ENCODE measurements at regions not wholly inside any gene's neighbourhood (a gene's known extent, or its start where the extent isn't known, plus 50 kb on each side); places are given as distances from the start of the nearest gene placed in this dataset.

DNA sequence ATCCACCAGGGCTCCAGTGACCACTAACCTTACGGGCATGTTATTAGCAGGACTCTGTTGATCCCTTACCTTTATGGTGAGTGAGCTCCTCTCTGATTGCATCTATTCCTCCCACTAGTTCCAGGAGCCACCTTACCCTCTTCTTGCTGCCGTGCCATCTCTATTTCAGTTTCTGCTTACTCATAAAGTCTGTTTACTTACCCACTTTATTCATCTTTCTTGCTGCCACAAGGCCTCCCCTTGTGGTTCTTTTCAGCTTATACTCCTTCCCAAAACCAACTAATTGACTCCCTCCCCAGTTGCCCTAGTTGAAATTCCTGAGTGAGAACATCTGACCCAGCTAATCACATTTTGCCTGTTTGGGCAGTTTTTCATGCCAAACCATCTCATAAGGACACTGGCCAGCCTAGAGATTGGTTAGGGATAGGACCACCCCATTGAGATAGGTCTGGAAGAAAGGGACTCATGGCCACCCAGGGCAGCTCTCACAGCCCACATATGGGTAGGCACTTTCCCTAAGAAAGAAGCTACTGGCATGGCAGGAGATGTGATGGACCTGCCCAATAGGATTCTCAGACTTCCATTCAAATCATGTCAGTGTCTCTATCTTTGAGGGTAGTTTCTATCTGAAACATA lies 412.7 kb downstream of the EFNA5 start:
- no peak for DNase-seq

DNA sequence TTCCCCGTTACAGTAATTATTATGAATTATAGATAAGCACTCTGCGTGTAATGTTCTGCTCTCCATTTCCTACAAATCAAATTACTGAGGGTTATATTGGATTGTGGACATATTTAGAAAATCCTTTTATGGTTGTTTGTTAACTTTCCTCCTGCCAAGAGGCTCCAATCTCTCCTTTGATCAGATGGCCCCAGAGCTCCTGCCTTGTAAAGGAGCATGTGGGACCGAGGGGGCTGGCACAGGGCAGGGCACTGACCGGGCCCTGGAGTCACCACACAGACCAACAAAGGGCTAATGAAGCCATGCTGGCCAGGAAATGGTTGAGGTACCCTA lies 415.9 kb downstream of the EFNA5 start:
- DNase-seq = no peak

DNA sequence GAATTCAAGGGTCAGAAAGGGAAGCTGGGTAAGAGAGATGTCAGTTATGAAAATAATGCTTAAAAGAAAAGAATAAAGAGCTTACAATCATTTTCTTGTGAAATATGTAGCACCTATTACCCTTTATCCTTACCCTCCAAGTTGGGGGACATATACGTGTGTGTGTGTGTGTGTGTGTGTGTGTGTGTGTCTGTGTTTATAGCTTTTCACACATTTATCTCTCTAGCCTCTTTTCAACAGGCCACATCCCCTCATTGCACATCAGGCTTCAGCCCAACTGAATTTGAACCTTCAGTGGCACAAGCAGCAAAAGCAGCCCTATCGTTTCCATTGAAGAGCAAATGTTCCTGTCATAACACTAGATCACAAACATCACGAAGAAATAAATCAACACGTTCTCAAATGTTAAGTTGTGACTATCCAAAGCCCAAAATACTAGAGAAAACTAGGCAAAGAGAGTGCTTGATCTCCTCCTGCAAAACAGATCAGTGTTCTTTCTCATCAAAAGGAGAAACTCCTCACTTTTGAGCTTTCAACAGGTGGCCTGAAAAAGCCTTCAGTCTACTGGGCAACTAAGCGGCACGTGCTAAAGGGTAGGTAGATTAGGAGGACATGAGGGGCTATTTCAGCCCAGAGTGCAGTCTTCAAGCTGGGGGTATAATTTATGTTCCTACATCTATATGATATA lies 416.4 kb downstream of the EFNA5 start:
- DNase-seq = no peak

DNA sequence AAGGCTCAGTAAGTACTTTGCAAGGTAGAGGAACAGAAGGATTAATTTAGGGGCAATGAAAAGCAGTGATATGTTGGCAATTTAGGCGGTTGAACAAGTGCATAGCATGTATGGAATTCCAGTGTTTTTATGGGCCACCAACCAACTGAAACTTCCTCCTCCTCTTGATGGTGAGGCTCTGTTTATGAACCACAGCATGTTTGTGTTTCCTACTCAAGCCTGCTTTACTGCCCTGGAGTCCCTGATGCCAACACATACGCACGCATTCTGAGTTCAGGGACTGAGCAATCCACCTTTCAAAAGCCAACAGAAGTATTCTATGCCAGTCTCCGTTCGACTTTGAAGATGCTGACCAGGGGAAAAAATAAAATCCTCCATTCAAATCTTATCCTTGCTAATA lies 417.5 kb downstream of the EFNA5 start:
- no peak for DNase-seq

DNA sequence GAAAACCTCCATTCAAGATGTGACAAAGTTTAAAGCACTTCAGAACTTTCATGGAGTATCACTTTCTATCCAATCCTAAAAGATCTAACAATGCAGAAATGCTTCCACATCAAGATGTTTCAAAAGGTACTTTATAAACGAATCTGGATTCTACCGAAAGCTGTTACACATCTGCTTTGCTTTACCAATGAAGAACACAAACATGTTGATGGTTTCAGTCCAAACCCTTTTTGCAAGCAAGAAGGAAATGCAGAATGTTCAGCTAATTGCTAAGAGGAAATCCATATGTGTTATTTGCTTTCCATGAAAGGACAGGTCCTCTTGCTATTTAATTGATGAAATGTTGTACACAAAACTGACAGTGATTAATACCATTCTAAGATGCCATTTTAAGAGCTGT lies 419.6 kb downstream of the EFNA5 start:
- no peak for DNase-seq

DNA sequence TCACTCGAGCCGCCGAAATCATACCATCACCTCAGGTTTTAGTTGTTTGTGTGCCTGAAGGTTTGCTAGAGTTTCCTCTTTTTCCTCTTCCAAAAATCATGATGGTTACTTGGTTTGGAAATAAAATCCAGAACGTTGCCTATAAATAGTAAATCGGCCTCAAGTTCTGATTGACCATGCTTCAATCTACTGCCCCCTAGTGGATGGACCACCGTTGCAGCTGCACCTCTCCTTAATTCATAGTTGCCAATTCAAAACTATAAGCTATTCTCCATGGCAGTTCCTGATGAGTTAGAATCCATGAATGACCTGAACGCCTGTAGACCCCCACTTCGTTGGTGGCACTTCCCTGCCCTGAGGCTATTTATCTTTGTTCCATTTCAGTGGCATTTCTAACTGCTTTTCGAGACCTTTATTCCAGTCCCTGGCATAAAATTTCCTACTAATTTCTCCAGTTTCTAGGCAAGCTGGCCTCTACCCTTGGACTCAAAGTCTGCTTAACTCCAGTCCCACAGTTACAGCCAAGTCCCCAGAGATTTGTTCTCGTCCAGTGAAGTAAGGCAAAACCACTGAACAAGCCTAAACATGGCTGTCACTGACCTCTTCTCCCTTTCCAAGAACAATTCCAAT lies 422.6 kb downstream of the EFNA5 start:
- DNase-seq = no peak

DNA sequence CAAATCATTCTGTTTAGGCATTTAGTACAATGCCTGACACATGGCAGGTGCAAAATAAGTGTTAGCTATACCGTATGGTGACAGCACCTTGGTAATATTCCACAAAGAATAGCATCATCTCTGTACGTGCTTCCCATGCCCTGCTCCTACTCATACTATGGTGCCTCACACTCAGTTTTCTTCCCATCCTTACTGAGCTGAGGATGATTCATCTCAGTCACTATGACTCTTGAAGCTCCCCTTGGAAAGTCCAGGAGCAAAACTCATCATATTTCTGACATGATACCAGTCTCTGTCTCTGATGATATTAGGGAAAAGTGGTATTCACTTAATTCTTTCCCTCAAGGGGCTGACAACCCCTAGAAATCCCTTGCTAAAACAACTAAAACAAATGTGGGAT lies 423.3 kb downstream of the EFNA5 start:
- no peak for DNase-seq

DNA sequence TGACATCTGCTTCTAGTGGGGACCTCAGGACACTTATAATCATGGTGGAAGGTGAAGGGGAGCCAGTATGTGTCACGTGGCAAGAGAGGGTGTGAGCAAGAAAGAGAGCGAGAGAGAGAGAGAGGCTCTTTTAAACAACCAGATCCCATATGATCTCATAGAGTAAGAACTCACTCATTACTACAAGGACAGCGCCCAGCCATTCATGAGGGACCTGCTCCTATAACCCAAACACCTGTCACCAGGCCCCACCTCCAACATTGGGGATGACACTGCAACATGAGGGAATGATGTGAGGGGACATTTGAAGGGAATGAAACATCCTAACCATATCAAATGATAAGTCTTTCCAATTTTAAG lies 427.5 kb downstream of the EFNA5 start:
- DNase-seq = no peak

DNA sequence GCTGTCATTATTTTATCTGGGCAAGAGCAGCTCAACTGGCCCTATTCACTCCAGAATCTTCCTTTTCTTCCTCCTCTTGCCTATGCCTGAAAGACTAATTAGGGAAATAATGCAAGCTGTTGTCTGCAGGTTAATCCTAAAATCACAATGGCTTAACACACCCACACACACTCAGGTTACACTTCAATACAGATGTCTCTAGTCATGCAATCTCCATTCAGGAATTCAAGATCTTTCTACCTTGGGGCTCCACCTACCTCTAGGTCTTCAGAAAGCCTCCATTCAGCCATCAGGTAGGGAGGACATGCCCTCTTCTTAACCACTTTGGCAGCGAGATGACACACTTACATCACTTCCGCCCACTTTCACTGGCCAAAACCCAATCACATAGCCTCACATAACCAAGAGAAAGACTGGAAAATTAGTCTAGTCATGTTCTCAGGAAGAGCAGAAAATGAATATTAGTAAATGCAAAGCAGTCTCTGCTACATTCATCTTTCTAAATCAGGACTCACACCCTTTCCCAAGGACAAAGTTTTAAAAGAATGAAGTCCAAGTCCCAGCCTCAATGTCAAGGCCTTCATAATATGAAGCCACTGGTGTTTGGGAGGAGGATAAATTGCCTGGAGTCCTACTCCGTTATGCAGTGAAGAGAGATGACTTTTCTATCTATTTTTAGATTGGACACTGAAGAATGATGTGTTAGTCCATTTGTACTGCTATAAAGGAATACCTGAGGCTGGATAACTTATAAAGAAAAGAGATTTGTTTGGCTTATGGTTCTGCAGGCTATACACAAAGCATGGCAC lies 428.1 kb downstream of the EFNA5 start:
- no peak for DNase-seq

DNA sequence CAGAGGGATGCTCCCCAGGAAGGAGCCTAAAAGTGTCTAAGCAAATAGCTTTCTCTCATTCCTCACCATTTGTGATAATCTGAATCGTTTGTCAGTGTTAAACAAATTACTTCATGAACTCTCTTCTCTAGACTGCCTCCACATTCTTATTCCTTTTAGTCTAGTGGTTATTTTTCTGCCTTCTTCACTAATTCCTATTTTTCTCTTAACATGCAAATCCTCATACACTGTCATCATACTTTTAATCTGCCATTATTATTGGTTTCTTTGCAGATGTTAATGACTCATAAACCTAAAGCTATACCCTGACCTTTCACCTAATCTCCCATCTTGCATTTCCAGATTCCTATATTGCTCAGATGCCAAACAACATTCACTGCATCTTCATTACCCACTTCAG lies 428.9 kb downstream of the EFNA5 start:
- no peak for DNase-seq

DNA sequence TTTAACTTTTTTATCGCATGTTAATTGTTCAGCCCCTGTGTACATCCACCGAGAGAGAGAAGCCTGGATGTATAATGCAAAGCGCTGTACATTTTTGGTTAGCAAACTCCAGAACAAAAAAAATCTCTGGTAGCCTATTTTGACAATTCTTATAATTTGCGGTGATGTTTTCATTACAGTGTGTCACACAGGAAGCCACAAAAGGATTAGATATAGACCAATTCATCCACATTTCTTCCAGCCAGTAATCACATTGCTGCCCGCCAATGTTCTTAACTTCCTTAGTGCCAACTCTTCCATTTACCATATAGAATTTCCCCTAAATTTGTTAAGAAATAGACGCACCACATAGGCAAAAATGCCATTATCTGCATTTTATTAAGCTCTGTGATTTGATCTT lies 435.6 kb downstream of the EFNA5 start:
- DNase-seq = no peak

DNA sequence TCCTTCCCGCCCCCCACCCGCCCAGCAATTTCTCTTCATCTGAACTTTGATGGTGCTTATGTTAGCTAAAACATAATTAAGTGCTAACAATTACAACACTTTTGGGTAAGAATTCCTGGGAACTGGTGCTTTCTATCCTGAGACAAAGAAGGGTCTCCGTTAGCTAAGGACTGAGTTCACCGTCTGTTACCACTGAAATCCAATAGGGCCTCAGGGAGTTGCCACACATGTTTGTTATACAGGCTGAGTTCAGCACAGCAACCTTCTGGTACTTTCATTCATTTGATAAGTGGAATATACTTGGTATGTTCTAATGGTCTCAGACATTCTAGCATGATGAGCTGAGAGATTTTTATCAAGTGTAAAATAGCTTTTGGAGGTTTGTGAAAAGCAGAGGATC lies 437.9 kb downstream of the EFNA5 start:
- DNase-seq = no peak

DNA sequence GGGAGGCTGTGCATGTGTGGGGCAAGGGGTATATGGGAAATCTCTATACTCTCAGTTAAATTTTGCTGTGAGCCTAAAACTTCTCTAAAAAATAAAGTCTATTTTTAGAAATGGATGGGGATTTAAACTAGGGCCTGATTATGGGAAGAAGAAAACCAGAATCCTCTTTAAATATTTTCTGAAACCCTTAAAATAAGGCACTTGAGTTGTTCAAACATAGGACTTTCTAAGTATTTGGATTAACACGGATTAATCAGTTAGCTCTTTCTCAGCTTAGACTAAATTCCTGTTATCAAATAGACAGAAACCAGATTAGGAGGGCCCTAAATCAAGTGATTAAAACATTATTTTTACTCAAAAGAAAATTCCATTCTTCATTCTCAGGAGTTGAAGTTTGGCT lies 438.4 kb downstream of the EFNA5 start:
- no peak for DNase-seq

DNA sequence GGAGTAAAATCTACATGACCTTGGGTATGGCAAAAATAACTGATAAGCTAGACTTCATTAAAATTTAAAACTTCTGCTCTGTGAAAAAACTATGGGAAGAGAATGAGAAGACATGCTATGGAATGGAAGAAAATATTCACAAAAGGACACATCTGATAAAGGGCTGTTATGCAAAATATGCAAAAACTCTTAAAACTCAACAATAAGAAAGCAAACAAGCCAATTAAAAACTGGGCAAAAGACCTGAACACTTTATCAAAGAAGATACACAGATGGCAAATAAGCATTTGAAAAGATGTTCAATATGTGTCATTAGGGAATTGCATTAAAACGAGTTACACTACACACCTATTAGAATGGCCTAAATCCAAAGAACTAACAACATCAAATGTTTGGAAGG lies 439.5 kb downstream of the EFNA5 start:
- no peak for DNase-seq

DNA sequence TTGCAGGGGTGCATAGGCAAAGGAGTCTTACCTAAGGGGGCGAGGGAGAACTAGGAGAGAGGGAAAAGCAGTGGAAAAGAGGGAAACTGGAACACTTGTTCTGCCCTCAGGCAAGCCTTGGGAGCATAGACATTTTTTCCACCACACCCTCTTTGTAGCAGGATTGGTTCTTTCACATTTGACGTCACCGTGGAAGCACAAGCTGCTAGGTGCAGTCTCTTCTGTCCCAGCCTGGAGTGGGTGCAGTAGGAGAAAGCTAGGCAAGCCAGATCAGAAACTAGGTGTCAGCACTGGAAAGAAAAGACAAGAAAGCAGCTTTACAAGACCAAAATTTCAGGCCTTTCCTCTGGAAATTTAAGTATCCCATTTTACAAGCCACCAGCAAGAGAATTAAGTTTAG lies 440.4 kb downstream of the EFNA5 start:
- DNase-seq = no peak

DNA sequence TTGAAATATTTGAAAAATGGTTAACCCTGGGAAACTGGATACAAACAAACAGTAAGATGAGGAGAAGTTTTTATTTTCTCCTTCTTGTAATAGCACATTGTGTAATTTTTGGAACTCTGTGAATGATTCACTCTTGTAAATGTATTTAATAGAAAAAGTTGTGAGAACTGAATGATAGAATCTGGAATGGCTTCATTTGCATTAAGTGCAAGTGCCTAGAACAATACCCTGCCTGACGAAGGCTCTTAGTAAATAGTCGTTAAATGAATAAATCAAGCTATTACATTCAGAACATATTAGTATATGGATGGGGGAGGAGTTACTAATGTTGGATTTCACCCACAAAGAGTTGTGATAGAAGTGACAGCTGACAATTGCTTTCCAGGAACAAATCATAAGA lies 442.5 kb downstream of the EFNA5 start:
- no peak for DNase-seq

DNA sequence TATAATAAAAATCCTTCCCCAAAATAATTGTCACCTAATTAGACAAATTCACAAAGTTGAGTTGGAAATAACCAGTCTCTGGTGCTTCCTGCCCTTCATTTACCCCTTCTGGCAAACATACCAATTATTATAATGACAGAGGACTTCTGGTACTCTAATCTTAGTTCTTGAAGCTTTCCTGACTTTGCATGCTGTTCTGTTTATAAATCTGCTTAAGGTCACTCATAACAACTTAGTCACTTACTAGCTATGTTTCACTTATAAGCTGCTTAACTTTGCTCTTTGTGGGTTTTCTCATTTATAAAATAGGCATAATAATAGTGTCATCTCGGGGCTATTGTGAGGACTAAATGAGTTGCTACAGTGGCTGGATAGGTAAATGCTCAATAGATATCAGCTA lies 446.5 kb downstream of the EFNA5 start:
- DNase-seq = no peak

DNA sequence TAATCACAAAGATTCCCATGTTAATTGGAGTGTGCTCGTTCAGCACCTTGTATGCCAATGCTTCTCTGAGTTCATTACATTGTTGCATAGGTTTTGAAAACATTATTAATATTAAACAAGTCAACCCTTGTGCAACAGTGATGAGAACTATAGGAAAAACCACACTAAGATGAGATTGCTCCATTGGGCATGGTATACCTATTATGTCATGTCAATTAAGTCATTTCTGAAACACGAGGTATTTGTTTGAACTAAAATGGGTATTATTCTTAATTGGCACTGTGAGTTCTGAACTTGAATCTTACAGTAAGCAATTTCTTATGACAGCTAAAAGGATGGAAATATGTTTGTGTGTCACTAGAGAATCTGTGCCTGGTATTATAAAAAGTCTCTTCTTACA lies 447.7 kb downstream of the EFNA5 start:
- no peak for DNase-seq

DNA sequence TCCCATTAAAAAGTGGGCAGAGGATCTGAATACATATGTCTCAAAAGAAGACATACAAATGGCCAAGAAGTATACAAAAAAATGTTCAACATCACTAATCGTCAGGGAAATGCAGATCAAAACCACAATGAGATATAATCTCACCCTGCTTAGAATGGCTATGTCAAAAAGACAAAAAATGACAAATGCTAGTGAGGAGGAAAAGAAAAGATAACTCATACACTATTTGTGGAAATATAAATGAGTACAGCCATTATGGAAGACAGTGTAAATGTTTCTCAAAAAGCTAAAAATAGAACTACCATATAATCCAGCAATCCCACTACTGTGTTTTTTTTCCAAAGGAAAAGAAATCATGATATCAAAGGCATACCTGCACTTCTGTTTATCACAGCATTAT lies 450.7 kb downstream of the EFNA5 start:
- no peak for DNase-seq

DNA sequence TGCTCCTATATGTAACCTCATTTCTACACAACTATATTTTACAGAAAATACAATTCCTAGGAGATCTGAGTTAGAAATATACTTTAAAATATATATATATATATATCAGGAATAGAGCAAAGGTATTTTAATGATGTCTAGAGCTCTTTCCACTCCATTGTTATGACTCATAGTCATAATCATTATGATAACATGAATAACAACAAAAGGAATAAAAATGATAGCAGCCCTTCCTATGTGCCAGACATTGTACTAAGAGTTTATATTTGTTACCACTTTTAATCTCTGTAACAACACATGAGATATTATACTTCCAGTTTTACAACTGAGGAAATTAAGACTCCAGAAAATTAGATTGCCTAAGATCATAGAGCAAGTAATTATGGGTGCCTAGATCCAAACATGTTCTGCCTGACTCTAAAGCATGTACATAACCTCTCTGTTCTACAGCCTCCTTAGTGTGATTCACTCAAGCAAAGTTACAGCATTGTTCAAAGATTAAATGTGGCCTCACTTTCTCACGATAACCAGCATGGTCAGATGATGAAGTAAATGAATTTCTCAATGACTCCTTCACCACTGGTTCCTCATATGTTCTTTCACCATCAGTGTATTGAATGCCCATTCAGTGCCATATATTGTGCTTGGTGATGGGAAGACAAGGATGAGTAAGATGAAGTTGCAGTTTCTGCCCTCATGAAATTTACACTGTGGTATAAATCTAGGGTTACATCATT lies 452.1 kb downstream of the EFNA5 start:
- no peak for DNase-seq

DNA sequence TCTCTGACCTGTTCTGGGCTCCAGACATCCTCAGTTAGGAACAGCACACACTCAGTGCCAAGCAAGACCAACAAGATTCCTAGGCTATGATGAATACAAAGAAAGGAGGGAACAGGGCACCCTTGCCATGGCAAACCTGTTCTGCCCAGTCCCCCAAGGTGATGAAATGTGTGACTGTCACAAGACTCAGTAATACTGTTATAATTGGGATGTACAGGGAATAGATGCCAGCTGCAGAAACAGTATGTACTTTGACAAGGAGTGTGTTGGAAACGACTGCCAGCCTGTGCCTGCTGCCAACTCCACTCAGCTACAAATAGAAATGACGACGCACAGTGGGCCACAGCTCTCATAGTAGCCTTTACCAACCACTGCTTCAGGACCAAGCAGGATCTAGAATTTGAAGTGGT lies 453.0 kb downstream of the EFNA5 start:
- no peak for DNase-seq

DNA sequence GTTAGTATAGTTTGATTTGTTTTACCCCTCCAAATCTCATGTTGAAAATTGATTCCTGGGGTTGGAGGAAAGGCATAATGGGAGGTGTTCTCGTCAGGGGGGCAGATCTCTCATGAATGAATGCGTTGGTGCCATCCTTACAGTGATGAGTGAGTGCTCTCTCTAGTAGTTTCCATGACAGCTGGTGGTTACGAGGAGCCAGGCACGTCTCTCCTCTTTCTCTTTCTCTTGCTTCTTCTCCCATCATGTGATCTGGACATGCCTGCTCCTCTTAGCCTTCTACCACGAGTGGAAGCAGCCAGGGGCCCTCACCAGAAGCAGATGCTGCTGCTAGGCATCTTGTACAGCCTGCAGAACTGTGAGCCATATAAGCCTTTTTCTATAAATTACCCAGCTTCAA lies 454.1 kb downstream of the EFNA5 start:
- DNase-seq = no peak

DNA sequence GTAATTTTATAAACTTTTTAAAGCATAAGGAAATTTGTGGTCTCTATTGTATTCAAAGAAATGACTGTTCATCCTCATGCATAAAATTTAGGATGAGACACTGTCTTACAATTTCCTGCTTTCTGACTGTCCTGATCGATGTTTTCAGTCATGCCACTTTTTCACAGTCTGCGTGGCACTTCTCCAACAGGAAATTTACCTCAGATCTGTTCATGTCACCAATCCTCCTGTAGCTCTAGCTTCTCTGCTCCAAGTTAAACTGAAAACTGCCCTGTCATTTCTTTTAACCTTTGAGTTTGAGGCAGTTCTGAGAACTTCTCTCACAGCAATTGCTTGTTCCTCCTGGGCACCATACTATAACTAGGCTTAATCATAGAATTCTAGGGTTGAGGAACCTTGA lies 455.1 kb downstream of the EFNA5 start:
- DNase-seq = no peak

All from 8988T (cell line).